NCI-H526 (cell line): ENCODE measurements at regions not wholly inside any gene's neighbourhood (a gene's known extent, or its start where the extent isn't known, plus 50 kb on each side); places are given as distances from the start of the nearest gene placed in this dataset.
A peak's percentile ranks its signal among the peaks of the same experiment; 100 is the strongest.

Source experiments
- DNase-seq, 2 experiments: peaks; one replicate each; lab custom pipeline; 2025; lab: John Stamatoyannopoulos, UW

GRCh38 chr2:58866946-58867345 lies 625.8 kb upstream of the FANCL start:
- no peak for DNase-seq

DNA sequence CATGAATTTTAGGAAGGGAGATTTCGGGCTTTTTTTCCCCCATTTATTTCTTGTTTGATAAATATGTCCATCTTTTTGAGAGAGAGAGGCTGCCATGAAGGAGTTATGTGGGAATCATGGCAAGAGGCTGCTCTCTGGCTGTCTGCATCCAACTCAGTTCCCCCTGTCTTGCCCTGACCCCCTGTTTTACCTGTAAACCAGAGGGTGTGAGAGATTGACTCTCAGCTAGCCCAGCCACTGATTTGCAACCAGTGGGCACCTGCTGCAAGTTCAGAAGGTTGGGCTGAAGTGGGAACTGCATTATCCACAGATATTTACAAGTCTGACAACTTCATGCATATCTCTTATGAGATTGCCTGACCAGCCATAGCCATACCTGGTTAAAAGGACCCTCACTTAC lies 625.4 kb upstream of the FANCL start:
- no peak for DNase-seq

DNA sequence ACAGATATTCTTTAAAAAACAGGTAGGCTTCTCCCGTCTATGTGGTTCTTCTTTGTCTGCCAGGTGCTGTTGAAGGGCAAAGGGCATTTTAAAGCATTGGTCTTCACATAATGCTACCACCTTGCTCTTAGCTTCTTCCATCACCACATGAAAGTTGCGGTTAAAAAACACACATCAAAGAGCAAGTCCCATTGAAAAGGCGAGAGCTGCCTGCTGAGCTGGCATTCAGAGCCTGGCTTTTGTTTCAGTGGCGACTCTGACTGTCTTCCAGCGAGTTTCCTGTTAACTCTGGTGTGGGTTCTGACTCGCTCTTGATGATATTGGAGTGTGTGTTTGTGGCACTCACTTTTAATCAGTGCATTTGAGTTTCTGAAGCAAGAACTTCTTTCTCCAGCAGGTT lies 624.9 kb upstream of the FANCL start:
- DNase-seq: no peak

DNA sequence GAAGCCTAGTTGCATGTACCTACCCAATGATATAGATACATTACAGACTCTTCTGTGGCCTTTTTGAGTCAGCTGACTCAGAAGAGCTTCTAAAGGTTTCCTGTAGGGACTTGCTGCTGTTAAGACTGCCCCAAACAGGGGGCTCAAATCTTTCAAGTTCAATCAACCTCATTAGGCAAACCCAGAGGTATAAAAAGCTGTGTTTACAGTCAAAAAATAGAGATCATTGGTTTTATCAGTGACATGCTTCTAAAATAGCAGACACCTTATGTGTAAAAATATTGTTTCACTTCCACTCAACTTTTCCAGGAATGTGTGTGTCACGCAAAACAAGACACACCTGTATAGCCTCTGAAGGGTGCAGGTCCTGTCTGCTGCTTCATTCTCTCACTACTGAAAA lies 624.3 kb upstream of the FANCL start:
- no peak for DNase-seq

DNA sequence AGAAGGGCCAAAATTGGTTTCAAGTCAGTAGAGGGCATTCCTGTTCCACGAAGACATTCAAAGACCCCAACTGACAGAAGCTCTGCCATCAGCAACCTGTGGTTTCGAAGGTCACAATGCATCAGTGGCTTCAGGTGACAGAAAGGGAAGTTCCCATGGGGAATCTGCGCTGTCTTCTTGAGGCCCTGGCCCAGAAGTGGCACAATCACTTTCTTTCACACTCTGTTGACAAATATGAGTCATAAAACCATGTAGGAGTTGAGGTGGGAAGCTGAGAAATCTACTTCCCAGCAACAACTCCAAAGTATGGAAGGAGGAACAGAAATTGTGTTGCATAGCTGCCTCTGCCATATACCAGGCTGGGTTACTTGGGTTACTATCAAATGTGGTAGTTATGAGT lies 621.1 kb upstream of the FANCL start:
- DNase-seq: no peak

DNA sequence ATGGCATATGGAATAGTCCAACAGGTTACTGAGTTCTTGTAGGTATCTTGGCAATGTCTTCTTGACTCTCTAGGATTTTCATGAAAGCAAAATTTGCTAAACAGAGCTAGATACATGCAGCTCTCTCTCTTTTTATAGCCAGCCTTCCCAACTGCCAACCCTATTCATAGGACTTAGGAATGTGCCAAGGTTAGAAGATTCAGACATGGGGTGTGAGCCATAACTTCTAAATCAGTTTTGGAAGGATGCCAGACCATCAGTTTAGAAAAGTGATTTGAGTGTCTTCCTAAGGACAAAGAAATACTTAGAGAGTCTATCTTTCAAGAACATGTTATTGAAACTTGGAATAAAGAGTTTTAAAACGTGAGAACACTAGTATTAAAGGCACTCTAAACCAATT lies 619.5 kb upstream of the FANCL start:
- no peak for DNase-seq

DNA sequence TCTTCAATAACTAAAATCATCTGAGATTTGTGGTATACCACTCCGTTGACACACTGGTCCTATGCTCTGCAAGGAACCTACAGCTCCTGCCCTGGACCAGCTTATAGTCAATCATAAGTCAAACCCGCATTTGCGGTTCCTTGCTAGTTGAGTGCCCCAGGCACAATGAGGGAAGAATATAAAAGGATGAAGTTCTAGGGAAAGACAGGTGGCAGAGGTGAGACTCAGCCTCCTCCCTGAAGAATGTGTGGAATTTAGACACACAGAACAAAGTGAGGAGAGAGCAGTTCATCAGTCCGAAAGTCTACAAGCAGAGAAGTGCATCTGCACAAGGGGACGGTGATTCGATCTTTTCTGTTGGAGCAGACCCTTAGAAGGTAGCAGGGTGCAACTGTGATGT lies 615.0 kb upstream of the FANCL start:
- no peak for DNase-seq

DNA sequence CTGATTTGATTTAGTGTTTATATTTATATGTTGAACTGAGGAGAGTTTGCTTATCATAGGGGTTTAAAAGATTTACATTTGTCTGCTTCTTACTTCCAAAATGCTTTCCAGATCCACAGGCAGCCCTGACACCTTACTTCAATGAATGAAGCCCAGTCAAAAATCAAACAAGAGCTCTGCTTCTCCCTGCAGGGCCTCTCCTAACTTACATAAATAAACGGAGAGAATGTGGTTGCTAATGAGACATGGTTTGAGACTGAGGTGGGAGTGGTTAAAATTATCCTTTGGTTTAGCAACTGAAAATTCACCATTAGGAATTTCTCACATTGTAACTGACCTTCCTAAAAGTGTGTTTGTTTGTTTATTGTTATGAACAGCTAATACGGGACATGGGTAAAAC lies 612.3 kb upstream of the FANCL start:
- DNase-seq: peak; percentile 0 to 13

- no peak for DNase-seq
Measured at GRCh38 chr2:58852905-58853304, 611.8 kb upstream of the FANCL start.

DNA sequence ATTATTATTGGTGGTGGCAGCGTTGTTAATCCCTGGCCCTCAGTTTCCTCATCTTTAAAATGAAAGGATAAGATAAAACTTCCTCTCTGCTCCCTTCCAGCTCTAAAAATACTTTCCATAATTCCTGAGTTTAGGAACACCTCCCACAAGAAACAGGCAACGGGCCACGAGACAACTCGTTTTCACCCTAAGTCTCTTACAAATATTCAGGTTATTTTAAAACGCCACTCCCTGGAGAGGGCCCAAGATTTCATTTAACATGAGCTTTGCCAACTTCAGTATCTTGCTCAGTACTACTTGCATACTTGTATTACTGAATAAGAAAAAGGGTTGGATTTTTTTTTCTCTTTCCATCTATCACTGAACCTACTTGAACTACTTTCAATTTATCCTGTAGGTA lies 611.1 kb upstream of the FANCL start:
- no peak for DNase-seq

GRCh38 chr2:58851598-58851997 lies 610.5 kb upstream of the FANCL start:
- DNase-seq: peak in 1 of 2 experiments; percentile 3

DNA sequence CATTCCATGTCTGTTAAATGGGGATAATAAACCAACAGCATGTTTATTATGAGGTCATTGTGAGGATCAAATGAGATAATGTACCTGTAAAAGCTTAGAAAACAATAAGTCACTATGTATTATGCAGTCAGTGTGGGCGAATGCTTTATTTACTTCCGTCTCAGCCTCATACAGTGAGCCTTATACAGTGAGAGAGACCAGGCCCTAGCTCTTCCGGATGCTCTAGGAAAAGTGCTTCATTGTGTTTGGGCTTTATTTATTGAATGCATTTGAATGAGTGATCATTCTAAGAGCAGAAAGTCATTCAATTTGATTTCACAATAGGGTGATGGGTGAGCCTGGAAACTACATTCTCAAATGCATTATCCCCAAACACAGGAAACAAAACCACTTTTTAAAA lies 603.9 kb upstream of the FANCL start:
- DNase-seq: no peak

- DNase-seq: no peak
Measured at GRCh38 chr2:58842501-58843155, 601.5 kb upstream of the FANCL start.

DNA sequence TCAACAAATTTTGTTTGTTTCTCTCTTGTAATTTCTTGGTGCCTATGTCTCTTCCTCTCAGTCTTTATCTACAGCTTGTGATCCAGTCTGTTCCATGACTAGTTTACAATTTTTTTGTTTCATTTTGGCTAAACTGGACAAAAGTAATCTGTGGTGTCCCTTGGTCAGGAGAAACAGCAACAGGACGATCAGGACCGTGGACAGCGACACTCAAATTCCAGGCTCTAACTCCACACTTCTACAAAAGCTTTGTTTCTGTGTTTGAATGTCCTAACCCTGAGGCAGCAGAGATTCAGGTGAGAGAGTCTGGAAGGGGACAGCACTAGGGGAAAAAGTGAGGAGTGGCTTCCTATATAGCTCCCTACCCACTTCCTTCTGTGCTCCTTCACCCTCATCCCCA lies 593.3 kb upstream of the FANCL start:
- no peak for DNase-seq

DNA sequence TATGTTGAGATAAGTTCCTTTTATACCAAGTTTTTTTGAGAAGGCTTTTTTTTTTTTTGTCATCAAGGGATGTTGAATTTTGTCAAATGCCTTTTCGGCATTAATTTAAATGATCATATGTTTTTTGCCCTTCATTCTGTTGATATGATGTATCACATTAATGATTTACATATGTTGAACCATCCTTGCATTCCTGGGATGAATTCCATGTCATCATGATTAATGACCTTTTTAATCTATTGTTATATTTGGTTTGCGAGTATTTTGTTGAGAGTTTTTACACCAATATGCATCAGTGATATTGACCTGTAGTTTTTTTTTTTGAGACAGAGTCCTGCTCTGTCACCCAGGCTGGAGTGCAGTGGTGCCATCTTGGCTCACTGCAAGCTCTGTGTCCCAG lies 585.7 kb upstream of the FANCL start:
- DNase-seq: no peak

DNA sequence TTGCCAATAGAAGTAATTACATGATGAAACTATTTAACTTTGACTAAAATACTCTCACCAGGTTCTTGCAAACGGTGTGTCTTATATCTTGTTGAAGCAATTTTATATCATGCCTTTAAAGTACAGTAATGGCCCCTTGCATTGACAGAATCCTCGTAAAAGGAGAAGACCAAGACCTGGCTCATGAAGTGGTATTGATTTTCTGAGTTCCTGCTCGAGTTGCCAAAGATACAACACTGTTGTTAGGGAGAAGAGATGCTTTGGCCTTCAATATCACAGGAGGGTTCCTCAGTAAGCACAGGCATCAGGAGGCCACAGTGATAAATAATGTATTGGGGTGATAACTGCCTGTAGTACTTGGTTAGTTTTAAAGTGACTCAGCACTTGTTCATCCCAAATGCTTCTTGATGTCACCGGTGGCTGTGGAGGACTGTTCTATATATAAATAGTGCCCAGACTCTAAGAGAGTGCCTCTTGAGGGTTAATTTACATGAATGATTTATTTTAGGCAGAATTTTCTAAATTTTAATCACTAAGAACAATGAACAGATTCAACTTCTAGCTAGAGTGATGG lies 571.7 kb upstream of the FANCL start:
- DNase-seq: no peak

GRCh38 chr2:58805126-58805525 lies 564.0 kb upstream of the FANCL start:
- DNase-seq: no peak

- no peak for DNase-seq
Measured at GRCh38 chr2:58803192-58803591, 562.1 kb upstream of the FANCL start.

DNA sequence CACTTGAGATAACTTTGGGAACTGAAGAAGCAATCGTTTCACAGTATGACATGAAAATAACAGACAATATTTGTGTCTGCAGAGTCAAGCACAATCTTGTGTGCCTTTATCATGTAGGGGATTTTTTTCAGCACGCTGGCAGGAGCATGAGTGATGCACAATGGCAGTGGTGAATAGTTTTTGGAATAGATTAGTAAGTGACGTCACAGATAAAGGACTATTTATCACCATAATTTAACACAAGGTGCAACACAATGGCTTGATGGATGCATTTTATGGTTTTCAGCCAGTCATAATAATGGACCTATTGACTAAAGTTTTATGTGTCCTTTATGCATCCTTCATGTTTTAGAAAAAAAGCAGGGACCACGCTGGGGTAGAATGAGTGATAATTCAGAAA lies 559.8 kb upstream of the FANCL start:
- DNase-seq: no peak

DNA sequence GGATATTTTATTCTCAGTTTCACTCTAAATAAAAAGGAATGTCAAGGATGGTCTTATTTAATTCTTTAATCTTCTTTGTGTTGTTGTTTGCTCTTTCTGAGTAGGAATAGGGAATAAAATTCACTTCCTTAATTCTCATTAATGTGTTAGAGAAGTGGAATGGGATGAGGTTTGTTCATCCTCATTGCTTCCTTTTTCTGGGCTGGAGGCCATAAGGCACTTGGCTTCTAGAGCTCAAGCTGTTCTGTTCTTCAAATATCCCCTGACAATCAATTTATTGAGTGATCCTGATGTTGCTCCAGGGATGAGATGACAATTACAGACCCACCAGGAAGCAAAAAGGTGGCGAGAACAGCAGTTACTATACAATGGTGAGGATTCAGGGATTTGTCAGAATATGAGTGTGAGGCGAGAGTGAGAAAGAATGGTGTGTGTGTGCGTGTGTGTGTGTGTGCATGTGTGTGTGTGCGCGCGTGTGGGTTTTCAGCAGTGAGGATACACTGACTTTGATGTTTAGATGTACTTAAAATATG lies 557.6 kb upstream of the FANCL start:
- no peak for DNase-seq

DNA sequence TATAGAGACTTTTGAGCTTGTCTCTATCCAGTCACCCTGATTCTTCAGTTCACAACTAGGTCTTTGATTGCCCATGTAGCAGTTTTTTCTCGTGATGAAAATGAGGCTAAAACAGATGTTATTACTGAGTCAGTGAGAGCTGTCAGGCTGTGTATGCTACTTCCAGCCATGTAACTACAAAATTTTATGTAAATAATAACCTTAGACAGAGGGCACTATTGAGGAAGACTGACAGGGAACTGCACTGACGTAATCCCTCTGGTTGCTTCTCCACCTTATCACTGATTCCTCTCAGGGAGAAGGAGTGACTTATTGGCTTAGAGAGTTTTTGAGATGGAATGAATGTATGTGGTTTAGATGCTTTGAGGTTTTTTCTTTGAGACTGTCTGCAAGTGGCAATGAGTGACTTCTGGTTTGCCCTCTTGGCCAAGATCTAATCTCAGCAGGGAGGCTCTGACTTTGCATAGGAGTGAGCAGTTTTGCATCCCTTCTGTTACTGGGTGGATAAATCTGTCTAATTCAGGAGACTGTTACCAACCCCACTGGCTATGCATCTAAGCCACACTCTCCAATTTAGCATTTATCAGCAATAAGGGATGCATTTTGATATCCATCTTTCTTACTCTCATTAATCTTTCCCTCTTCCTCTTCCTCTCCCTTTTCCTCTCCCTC lies 555.2 kb upstream of the FANCL start:
- peak; percentile 47 to 56 for DNase-seq

DNA sequence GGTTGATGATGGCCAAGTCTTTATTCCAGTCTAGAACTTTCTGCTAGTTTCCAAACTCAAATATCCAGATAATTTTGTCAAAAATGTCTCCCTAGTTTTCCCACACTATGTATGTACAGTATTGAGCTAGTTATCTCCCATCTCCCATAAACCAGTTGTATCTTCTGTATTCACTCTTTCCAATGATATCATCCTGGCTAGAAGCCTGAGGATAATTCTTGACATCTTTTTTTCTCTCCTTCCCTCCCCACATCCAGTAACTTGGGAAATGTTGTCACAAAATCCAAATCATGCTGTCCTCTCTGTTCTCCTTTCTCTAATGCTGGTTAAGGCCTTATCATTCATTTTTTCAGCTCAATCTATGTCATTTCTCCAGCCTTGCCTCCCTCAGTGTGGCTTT lies 553.8 kb upstream of the FANCL start:
- no peak for DNase-seq

DNA sequence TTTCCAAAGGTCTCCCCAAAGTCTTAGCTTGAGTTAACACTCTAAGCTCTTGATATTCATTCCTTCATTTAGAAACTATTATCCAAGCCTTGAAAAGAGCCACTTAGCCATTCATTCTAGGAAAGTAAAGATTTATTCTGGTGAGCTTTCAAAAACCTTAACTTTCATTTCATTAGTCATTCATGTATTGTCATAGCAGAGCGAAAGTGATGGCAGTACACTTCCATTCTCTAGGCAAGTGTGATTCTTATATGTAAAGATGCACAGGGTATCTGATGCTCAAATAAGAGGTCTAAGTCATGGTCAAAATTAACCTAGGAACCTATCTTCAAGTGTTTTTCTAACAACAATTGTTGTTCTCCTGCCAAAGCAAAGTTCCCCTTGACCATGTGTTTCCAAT lies 553.0 kb upstream of the FANCL start:
- DNase-seq: no peak

DNA sequence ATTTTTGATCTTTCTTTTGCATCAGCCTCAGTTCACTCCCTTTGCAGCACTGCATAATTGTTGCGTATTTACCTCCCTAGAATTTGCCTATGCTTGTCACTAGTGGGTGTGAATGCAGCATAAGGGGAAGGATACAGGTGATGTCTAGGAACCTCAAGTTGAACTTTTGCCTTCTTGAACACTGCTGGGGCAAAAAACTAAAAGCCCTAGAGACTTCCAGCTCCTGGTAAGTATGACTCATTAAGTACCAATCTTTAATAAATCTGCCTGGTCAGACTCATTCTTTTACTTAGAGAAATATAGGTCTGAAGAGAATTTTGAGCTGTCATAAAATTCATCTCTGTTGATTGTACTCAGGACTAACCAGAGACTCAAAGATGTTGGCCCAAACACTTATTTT lies 547.3 kb upstream of the FANCL start:
- no peak for DNase-seq
